Fibroblast of mammary gland (primary cell): ENCODE measurements at regions not wholly inside any gene's neighbourhood (a gene's known extent, or its start where the extent isn't known, plus 50 kb on each side); places are given as distances from the start of the nearest gene placed in this dataset.

Experiments
- DNase-seq: peaks from one replicate; pipeline ENCODE4 v3.0.0-alpha.2; 2010; ENCODE audit warnings: low read depth
- H3K4me3 ChIP-seq: 2 replicates; pipeline ENCODE4 v1.5.1; 2011; ENCODE audit warnings: low read depth, mild to moderate bottlenecking, low read length, moderate library complexity; ENCODE audit not compliant: control insufficient read depth
- TF ChIP-seq, protein P1 (sequence below): conservative IDR thresholded peaks from 2 replicates; pipeline ENCODE4 v1.5.1; 2011; ENCODE audit warnings: low read depth, low read length, inconsistent platforms; ENCODE audit not compliant: control insufficient read depth, insufficient read depth

DNA sequence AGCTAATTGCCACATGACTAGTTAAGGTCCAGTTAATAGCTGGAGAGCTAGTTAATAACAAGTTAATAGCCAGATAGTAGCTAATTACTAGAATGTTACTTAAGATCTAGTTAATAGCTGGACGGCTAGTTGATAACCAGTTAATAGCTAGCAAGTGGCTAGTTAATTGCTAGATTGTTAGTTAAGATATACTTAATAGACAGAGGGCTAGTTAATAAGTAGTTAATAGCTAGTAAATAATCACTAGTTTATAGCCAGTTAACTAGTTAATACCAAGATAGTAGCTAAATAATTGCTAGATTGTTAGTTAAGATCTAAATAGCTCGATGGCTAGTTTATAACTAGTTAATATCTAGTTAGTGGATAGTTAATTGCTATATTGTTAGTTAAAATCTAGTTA, 632.6 kb upstream of the CT83 start:
- H3K4me3 ChIP-seq: no peak overlapping the region
- TF ChIP-seq, protein P1, sequence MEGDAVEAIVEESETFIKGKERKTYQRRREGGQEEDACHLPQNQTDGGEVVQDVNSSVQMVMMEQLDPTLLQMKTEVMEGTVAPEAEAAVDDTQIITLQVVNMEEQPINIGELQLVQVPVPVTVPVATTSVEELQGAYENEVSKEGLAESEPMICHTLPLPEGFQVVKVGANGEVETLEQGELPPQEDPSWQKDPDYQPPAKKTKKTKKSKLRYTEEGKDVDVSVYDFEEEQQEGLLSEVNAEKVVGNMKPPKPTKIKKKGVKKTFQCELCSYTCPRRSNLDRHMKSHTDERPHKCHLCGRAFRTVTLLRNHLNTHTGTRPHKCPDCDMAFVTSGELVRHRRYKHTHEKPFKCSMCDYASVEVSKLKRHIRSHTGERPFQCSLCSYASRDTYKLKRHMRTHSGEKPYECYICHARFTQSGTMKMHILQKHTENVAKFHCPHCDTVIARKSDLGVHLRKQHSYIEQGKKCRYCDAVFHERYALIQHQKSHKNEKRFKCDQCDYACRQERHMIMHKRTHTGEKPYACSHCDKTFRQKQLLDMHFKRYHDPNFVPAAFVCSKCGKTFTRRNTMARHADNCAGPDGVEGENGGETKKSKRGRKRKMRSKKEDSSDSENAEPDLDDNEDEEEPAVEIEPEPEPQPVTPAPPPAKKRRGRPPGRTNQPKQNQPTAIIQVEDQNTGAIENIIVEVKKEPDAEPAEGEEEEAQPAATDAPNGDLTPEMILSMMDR: no peak
- no peak for DNase-seq

DNA sequence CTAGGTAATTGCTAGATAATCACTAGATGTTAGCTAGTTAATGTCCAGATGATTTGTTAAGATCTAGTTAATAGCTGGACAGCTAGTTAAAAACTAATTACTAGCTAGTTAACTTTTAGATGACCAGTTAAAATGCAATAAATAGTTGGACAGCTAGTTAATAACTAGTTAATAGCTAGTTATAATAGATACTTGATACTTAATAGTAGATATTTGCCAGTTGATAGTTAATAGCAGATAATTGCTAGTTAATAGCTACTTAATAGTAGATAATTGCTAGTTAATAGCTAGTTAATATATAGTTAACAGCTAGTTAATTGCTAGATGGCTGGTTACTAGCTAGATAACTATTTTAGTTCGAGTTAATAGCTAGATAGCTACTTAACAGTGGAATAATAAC, 631.4 kb upstream of the CT83 start:
- H3K4me3 ChIP-seq: no peak overlapping the region
- no peak for DNase-seq
- TF ChIP-seq, protein P1: no peak

DNA sequence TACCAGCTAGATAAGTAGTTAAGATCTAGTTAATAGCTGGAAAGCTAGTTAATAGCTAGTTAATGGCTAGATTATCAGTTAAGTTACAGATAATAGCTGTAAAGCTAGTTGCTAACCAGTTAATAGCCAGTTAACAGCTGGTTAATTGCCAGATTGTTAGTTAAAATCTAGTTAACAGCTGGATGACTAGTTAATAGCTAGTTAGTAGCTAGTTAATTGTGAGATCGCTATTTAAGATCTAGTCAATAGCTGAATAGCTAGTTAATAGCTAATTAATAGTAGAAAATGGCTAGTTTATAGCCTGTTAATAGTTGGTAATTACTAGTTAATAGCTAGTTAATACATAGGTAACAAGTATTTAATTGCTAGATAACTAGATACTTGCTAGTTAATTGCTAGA, 630.5 kb upstream of the CT83 start:
- H3K4me3 ChIP-seq: no peak overlapping the region
- no peak for DNase-seq
- TF ChIP-seq, protein P1: no peak

DNA sequence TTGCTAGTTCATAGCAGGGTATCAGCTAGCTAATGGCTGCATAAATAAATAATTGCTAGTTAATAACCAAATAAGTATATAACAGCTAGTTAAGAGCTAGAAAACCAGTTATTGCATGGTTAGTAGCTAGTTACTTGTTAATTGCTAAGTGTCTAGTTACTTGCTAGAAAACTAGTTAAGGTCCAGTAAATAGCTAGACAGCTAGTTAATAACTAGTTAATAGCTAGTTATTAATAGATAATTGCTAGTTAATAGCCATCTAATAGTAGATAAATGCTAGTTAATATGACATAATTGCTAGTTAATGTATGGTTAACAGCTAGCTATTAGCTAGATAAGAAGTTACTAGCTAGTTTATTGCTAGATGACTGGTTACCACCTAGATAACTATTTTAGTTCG, 629.9 kb upstream of the CT83 start:
- H3K4me3 ChIP-seq: no peak overlapping the region
- DNase-seq: no peak
- TF ChIP-seq, protein P1: no peak

DNA sequence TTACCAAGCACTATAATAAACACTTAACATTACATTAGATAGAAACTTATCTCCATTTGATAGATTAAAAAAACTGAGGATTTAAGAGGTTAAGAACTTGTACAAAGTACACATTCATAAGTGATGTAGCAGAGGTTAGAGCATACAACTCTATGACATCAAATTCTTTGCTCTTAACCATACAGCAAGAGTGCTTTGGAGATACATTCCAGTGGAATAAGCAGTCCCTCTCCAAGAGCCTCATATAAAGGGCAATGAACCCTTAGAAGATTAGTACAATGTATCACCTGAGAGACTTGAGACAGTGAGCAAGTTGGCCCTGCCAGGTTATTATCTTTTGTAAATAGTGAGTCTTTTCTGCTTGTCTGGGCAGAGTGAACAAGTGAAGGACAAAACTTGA, 600.4 kb upstream of the CT83 start:
- TF ChIP-seq, protein P1: no peak
- no peak overlapping the region for H3K4me3 ChIP-seq
- DNase-seq: no peak

DNA sequence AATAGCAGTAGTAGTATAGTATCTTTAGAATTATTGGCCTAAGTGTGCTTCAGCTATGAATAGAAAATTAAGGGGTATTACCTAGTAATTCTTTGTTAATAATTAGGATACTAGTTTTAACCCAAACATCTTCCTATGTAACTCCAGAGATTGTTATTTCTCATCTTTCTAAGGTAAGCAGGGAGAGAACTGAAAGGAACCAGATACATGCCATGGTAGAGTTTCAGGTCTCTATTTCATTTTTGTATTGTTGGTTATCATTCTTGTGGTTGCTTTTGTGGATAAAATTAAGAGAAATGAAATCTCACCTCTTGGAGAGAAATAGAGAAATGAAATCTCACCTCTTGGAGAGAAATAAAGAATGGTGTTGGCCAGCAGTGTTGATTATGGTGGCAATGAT, 597.1 kb upstream of the CT83 start:
- TF ChIP-seq, protein P1: no peak
- DNase-seq: no peak
- no peak overlapping the region for H3K4me3 ChIP-seq

DNA sequence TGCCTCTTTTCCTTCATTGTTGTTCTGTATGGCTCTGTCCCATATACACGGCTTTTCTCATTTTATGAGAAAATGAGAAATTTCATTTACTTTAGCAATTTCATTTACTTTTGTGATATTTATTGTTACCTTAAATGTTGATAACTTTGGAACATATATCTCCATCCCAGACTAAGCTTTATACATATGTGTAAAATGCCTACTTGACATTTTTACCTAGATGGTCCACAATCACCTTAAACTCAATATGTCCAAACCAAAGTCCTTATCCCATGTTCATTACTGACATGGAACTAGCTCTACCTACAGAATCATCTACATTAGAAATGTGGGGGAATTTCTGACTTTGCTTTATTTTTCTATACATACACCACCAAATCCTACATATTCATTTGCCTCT, 590.5 kb upstream of the CT83 start:
- no peak for DNase-seq
- TF ChIP-seq, protein P1: no peak
- no peak overlapping the region for H3K4me3 ChIP-seq
